GM12865 (cell line): ENCODE measurements at regions not wholly inside any gene's neighbourhood (a gene's known extent, or its start where the extent isn't known, plus 50 kb on each side); places are given as distances from the start of the nearest gene placed in this dataset.

Source experiments
- DNase-seq: peaks from one replicate; pipeline ENCODE4 v3.0.0; 2010; ENCODE audit warnings: low read depth
- H3K4me3 ChIP-seq: 2 replicates; pipeline ENCODE4 v1.5.1; 2011; ENCODE audit warnings: mild to moderate bottlenecking, low read depth, low read length, control low read depth
- TF ChIP-seq, protein P1 (sequence below): IDR thresholded peaks from 2 replicates; pipeline ENCODE4 v1.5.1; 2011; ENCODE audit warnings: low read length, control low read depth, low read depth, inconsistent platforms; ENCODE audit not compliant: insufficient read depth; ENCODE audit errors: missing control alignments

DNA sequence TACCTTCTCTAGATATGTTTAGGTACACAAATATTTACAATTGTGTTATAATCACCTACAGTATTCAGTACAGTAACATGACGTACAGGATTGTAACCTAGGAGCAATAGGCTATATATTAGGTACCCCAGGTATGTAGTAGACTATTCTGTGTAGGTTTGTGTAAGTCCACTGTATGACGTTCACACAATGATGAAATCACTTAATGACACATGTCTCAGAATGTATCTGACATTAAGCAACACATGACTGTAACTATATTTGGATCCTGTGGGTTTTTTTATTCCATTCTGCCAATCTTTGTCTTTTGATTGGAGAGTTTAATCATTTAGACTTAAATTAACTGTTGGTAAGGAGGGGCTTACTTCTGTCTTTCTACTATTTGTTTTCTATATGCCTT, 52.1 kb downstream of the STYXL2 start:
- H3K4me3 ChIP-seq = no peak overlapping the region
- no peak for DNase-seq
- TF ChIP-seq, protein P1, sequence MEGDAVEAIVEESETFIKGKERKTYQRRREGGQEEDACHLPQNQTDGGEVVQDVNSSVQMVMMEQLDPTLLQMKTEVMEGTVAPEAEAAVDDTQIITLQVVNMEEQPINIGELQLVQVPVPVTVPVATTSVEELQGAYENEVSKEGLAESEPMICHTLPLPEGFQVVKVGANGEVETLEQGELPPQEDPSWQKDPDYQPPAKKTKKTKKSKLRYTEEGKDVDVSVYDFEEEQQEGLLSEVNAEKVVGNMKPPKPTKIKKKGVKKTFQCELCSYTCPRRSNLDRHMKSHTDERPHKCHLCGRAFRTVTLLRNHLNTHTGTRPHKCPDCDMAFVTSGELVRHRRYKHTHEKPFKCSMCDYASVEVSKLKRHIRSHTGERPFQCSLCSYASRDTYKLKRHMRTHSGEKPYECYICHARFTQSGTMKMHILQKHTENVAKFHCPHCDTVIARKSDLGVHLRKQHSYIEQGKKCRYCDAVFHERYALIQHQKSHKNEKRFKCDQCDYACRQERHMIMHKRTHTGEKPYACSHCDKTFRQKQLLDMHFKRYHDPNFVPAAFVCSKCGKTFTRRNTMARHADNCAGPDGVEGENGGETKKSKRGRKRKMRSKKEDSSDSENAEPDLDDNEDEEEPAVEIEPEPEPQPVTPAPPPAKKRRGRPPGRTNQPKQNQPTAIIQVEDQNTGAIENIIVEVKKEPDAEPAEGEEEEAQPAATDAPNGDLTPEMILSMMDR = no peak

DNA sequence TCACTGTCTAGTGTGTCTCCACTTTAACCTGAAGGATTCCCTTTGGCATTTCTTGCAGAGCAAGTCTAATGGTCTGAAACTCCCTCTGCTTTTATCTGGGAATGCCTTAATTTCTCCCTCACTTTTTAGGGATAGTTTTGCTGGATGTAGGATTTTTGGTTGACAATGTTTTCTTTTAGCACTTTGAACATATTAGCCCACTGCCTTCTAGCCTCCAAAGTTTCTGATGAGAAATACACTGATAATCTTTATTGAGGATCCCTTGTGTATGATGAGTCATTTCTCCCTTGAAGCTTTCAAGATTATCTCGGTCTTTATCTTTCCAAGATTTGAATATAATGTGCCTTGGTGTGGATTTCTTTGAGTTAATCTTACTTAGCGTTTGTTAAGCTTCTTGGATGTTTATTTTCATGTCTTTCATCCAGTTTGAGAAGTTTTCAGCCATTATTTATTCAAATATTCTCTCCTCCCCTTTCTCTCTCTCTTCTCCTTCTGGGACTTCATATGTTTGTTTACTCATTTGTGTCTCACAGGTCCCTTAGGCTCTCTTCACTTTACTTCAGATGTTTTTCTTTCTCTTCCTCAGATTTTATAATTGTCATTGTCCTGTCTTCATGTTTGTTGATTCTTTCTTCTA, 53.1 kb downstream of the STYXL2 start:
- no peak for DNase-seq
- no peak overlapping the region for H3K4me3 ChIP-seq
- TF ChIP-seq, protein P1 = no peak

GRCh38 chr1:167148421-167148820, 54.5 kb downstream of the STYXL2 start:
- TF ChIP-seq, protein P1 = no peak
- H3K4me3 ChIP-seq = no peak overlapping the region
- no peak for DNase-seq

DNA sequence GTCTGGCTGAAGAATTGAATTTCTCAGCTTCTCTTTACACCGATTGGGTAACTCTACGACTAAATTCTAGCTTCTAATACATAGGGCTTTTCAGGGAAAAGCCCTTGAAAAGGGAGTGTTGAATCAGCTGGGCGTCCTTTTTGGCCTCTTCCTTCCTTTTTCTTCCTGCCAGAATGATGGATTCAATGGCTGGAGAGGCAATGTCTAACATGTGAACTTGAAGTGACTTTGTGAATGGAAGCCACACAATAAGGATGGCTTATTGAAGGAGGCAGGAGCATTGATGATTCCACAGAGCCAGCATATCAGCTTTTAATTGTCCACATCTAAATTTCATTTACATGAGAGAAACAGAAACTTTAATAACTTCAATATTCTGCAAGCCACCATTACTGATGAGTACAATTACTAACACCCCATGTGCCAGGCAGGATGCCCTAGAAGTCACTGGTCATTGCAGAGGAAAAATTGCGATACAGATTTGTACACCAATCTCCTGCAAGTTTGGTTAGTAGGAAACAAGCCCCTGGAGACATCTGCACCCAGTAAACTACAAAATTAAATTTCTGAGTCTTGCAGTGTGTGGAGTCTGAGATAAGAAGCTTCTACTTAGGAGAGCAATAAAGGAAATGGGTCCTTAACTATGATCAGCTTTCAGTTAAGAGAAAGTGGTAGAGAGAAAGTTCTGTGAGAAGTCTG, 56.1 kb downstream of the STYXL2 start:
- DNase-seq = no peak
- TF ChIP-seq, protein P1 = no peak
- no peak overlapping the region for H3K4me3 ChIP-seq

- H3K4me3 ChIP-seq = no peak overlapping the region
- DNase-seq = no peak
- TF ChIP-seq, protein P1 = no peak
Measured at GRCh38 chr1:167150492-167150833, 56.6 kb downstream of the STYXL2 start.

DNA sequence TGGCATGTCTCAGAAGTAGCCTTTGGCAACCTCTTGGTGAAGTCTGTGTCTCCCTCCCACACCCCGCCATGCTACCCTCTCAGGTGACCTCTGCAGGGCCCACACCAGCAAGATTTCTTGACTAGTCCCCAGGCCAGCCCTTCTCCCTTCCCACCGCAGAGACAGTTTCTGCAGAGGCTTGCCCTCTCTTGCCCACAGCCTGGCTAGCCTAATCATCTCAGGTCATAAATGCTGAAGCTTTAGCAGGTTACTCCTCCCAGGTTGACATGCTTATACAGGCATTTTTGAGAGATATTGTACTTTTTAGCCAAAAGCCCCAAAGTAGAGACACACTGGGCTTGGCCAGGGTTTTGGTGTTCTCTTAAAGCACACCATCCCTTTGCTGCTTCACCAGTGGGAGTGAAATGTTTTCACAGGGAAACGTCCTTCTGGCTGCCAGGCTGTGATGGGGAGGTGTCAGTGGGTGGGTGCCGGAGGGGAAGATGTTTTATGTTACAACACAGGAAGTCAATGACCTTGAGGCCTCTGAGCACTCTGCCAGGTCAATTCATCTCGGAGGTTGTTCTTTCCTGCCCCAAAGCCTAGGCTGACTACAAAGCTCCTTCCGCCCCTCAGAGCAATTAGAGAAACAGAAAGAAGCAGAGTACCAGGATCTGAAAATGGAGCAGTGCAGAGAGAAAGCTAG, 58.5 kb downstream of the STYXL2 start:
- peak; percentile 44 for DNase-seq
- H3K4me3 ChIP-seq = no peak overlapping the region
- TF ChIP-seq, protein P1 = no peak
